WTC11 (cell line): ENCODE measurements at regions not wholly inside any gene's neighbourhood (a gene's known extent, or its start where the extent isn't known, plus 50 kb on each side); places are given as distances from the start of the nearest gene placed in this dataset.

Experiments used
- ATAC-seq: fragments of 200-7000 bp; cut with Tn5 transposase; 2 replicates; pipeline ENCODE4 v1.10.0; 2021; ENCODE audit warnings: mild to moderate bottlenecking, moderate library complexity
- CTCF ChIA-PET: fragments of 300-600 bp; sonication (Branson Sonifier 250); formaldehyde crosslinking; loops from one replicate; lab custom pipeline; 2021; ENCODE audit warnings: antibody characterized with exemption; lab: Charles Lee
- POLR2A ChIA-PET: fragments of 350-600 bp; sonication (Branson Sonifier 250); formaldehyde crosslinking; loops from one replicate; lab custom pipeline; 2021; ENCODE audit warnings: antibody characterized with exemption; lab: Charles Lee
- DNase-seq: peaks from one replicate; pipeline ENCODE4 v3.0.0; 2021; ENCODE audit warnings: low spot score
- H3K27ac Mint-ChIP-seq: 2 replicates; pipeline ENCODE4 v1.8.0; 2021; ENCODE audit warnings: mixed read lengths
- H3K27me3 Mint-ChIP-seq: 2 replicates; pipeline ENCODE4 v1.8.0; 2021; ENCODE audit warnings: low read depth, mild to moderate bottlenecking, moderate library complexity, mixed read lengths
- H3K36me3 Mint-ChIP-seq: 2 replicates; pipeline ENCODE4 v1.8.0; 2021; ENCODE audit warnings: mixed read lengths
- H3K4me1 Mint-ChIP-seq: 2 replicates; pipeline ENCODE4 v1.8.0; 2022; ENCODE audit warnings: mixed read lengths
- H3K4me3 Mint-ChIP-seq: 2 replicates; pipeline ENCODE4 v1.8.0; 2021; ENCODE audit warnings: mild to moderate bottlenecking, moderate library complexity, mixed read lengths
- H3K9me3 Mint-ChIP-seq: 2 replicates; pipeline ENCODE4 v1.8.0; 2021; ENCODE audit warnings: mixed read lengths
- CBFB ChIP-seq: sonication (generic); formaldehyde crosslinking; IDR thresholded peaks from 2 replicates; pipeline ENCODE4 v1.8.1; 2022; ENCODE audit warnings: mild to moderate bottlenecking, low read depth, missing genetic modification reagents
- CDX4 ChIP-seq: fragments of 250-450 bp; sonication (Bioruptor Pico); IDR thresholded peaks from 2 replicates; pipeline ENCODE4 v1.9.0; 2021; ENCODE audit warnings: moderate library complexity, mild to moderate bottlenecking, inconsistent platforms, borderline replicate concordance
- EMX1 ChIP-seq: fragments of 250-450 bp; sonication (Bioruptor Pico); IDR thresholded peaks from 2 replicates; pipeline ENCODE4 v1.8.0; 2021; ENCODE audit warnings: mild to moderate bottlenecking
- ESRRA ChIP-seq: sonication (generic); formaldehyde crosslinking; IDR thresholded peaks from 2 replicates; pipeline ENCODE4 v1.8.1; 2022; ENCODE audit warnings: mild to moderate bottlenecking, missing genetic modification reagents, borderline replicate concordance
- HMGA2 ChIP-seq: fragments of 250-450 bp; sonication (Bioruptor Pico); IDR thresholded peaks from 2 replicates; pipeline ENCODE4 v1.4.0; 2021; ENCODE audit warnings: mild to moderate bottlenecking, moderate library complexity
- MLX ChIP-seq: sonication (generic); formaldehyde crosslinking; IDR thresholded peaks from 2 replicates; pipeline ENCODE4 v1.8.1; 2023; ENCODE audit warnings: mild to moderate bottlenecking, missing genetic modification reagents, moderate library complexity
- NFYB ChIP-seq: sonication (generic); formaldehyde crosslinking; conservative IDR thresholded peaks from 2 replicates; pipeline ENCODE4 v1.8.0; 2022; ENCODE audit warnings: low read depth, missing genetic modification reagents
- NR1H2 ChIP-seq: sonication (generic); formaldehyde crosslinking; IDR thresholded peaks from 2 replicates; pipeline ENCODE4 v1.9.0; 2021; ENCODE audit warnings: mild to moderate bottlenecking, moderate library complexity, missing genetic modification reagents
- ZBTB43 ChIP-seq: sonication (generic); formaldehyde crosslinking; IDR thresholded peaks from 2 replicates; pipeline ENCODE4 v1.8.1; 2023; ENCODE audit warnings: mild to moderate bottlenecking, missing genetic modification reagents
- ZNF219 ChIP-seq: sonication (generic); formaldehyde crosslinking; IDR thresholded peaks from 2 replicates; pipeline ENCODE4 v1.8.0; 2023; ENCODE audit warnings: missing genetic modification reagents, mild to moderate bottlenecking, borderline replicate concordance
- ZNF281 ChIP-seq: sonication (generic); formaldehyde crosslinking; IDR thresholded peaks from 2 replicates; pipeline ENCODE4 v1.8.0; 2023; ENCODE audit warnings: mild to moderate bottlenecking, missing genetic modification reagents
- ZNF396 ChIP-seq: fragments of 250-450 bp; sonication (Bioruptor Pico); IDR thresholded peaks from 2 replicates; pipeline ENCODE4 v1.8.0; 2021; ENCODE audit warnings: mild to moderate bottlenecking, moderate library complexity, borderline replicate concordance
- TF ChIP-seq, protein P1 (sequence below): sonication (generic); formaldehyde crosslinking; IDR thresholded peaks from 2 replicates; pipeline ENCODE4 v1.8.1; 2022; ENCODE audit warnings: low read depth, mild to moderate bottlenecking, moderate library complexity, missing genetic modification reagents, borderline replicate concordance
- TF ChIP-seq, protein P2 (sequence below): sonication (generic); formaldehyde crosslinking; IDR thresholded peaks from 2 replicates; pipeline ENCODE4 v1.8.1; 2022; ENCODE audit warnings: mild to moderate bottlenecking, missing genetic modification reagents, moderate library complexity, borderline replicate concordance
- TF ChIP-seq, protein P3 (sequence below): sonication (generic); formaldehyde crosslinking; IDR thresholded peaks from 2 replicates; pipeline ENCODE4 v1.8.0; 2022; ENCODE audit warnings: mild to moderate bottlenecking, missing genetic modification reagents
- TF ChIP-seq, protein P4 (sequence below): sonication (generic); formaldehyde crosslinking; IDR thresholded peaks from 2 replicates; pipeline ENCODE4 v1.8.0; 2022; ENCODE audit warnings: mild to moderate bottlenecking, missing genetic modification reagents
- TF ChIP-seq, protein P5 (sequence below): fragments of 250-450 bp; sonication (Bioruptor Pico); IDR thresholded peaks from 2 replicates; pipeline ENCODE4 v1.9.0; 2021; ENCODE audit warnings: mild to moderate bottlenecking

- TF ChIP-seq CBFB (CRISPR knock-in tag) (no peak), ZNF396 (CRISPR knock-in tag) (no peak), HMGA2 (no peak), ZNF219 (CRISPR knock-in tag) (no peak), NR1H2 (CRISPR knock-in tag) (no peak), MLX (CRISPR knock-in tag) (no peak)
- TF ChIP-seq, protein P1, sequence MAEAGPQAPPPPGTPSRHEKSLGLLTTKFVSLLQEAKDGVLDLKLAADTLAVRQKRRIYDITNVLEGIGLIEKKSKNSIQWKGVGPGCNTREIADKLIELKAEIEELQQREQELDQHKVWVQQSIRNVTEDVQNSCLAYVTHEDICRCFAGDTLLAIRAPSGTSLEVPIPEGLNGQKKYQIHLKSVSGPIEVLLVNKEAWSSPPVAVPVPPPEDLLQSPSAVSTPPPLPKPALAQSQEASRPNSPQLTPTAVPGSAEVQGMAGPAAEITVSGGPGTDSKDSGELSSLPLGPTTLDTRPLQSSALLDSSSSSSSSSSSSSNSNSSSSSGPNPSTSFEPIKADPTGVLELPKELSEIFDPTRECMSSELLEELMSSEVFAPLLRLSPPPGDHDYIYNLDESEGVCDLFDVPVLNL (CRISPR knock-in tag) = no peak
Measured at GRCh38 chr6:47116086-47116485, 74.0 kb upstream of the ADGRF1 start (continued).

DNA sequence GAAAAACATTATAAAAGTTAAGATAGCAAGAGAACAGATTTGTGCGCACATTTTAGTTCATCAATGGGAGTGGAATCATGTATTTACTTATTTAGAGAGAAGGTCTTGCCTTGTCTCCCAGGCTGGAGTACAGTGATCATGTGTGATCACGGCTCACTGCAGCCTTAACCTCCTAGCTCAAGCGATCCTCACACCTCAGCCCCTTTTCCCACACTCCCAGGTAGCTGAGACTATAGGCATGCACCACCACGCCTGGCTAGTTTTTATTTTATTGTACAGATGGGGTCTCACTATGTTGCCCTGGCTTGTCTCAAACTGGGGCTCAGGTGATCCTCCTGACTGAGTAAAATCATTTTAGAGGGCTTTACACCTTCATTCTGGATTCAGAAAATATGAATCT, 72.3 kb upstream of the ADGRF1 start:
- ATAC-seq (no peak), DNase-seq (no peak)
- Mint-ChIP-seq H3K36me3 (no peaks in the 10 kb centered on the region), H3K4me1 (peaks cover 15% of the 10 kb centered on the region), H3K27me3 (no peaks in the 10 kb centered on the region), H3K9me3 (no peaks in the 10 kb centered on the region), H3K4me3 (no peak overlapping the region), H3K27ac (no peak overlapping the region)
- ChIA-PET CTCF (no interaction called here), POLR2A (no interaction called here)
- no peak for TF ChIP-seq ZBTB43 (CRISPR knock-in tag)
- TF ChIP-seq, protein P2, sequence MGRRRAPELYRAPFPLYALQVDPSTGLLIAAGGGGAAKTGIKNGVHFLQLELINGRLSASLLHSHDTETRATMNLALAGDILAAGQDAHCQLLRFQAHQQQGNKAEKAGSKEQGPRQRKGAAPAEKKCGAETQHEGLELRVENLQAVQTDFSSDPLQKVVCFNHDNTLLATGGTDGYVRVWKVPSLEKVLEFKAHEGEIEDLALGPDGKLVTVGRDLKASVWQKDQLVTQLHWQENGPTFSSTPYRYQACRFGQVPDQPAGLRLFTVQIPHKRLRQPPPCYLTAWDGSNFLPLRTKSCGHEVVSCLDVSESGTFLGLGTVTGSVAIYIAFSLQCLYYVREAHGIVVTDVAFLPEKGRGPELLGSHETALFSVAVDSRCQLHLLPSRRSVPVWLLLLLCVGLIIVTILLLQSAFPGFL (CRISPR knock-in tag) = no peak
- TF ChIP-seq, protein P3, sequence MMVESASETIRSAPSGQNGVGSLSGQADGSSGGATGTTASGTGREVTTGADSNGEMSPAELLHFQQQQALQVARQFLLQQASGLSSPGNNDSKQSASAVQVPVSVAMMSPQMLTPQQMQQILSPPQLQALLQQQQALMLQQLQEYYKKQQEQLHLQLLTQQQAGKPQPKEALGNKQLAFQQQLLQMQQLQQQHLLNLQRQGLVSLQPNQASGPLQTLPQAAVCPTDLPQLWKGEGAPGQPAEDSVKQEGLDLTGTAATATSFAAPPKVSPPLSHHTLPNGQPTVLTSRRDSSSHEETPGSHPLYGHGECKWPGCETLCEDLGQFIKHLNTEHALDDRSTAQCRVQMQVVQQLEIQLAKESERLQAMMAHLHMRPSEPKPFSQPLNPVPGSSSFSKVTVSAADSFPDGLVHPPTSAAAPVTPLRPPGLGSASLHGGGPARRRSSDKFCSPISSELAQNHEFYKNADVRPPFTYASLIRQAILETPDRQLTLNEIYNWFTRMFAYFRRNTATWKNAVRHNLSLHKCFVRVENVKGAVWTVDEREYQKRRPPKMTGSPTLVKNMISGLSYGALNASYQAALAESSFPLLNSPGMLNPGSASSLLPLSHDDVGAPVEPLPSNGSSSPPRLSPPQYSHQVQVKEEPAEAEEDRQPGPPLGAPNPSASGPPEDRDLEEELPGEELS (CRISPR knock-in tag) = no peak
- no peak for TF ChIP-seq MLX (CRISPR knock-in tag)
- TF ChIP-seq, protein P4, sequence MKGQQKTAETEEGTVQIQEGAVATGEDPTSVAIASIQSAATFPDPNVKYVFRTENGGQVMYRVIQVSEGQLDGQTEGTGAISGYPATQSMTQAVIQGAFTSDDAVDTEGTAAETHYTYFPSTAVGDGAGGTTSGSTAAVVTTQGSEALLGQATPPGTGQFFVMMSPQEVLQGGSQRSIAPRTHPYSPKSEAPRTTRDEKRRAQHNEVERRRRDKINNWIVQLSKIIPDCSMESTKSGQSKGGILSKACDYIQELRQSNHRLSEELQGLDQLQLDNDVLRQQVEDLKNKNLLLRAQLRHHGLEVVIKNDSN = no peak
- no peak for TF ChIP-seq NFYB (CRISPR knock-in tag)
- TF ChIP-seq EMX1 (CRISPR knock-in tag) = no peak
- no peak for TF ChIP-seq CDX4 (CRISPR knock-in tag)
- no peak for TF ChIP-seq ZNF281 (CRISPR knock-in tag)
- TF ChIP-seq ESRRA (CRISPR knock-in tag) = no peak
- TF ChIP-seq, protein P5, sequence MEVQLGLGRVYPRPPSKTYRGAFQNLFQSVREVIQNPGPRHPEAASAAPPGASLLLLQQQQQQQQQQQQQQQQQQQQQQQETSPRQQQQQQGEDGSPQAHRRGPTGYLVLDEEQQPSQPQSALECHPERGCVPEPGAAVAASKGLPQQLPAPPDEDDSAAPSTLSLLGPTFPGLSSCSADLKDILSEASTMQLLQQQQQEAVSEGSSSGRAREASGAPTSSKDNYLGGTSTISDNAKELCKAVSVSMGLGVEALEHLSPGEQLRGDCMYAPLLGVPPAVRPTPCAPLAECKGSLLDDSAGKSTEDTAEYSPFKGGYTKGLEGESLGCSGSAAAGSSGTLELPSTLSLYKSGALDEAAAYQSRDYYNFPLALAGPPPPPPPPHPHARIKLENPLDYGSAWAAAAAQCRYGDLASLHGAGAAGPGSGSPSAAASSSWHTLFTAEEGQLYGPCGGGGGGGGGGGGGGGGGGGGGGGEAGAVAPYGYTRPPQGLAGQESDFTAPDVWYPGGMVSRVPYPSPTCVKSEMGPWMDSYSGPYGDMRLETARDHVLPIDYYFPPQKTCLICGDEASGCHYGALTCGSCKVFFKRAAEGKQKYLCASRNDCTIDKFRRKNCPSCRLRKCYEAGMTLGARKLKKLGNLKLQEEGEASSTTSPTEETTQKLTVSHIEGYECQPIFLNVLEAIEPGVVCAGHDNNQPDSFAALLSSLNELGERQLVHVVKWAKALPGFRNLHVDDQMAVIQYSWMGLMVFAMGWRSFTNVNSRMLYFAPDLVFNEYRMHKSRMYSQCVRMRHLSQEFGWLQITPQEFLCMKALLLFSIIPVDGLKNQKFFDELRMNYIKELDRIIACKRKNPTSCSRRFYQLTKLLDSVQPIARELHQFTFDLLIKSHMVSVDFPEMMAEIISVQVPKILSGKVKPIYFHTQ (CRISPR knock-in tag) = no peak
